Adrenal gland (tissue), 9 donors: ENCODE measurements at regions not wholly inside any gene's neighbourhood (a gene's known extent, or its start where the extent isn't known, plus 50 kb on each side); places are given as distances from the start of the nearest gene placed in this dataset.

ENCODE experiments used
- DNase-seq, 7 donors: peaks; one replicate each; pipeline ENCODE4 v3.0.0-alpha.2; 2019 to 2020
- H3K27ac ChIP-seq, 5 donors: fragments of 200-600 bp; sonication (generic) in 4 of 5; 1 replicate in 3 of 5; 2 replicates in 2 of 5; pipeline versions ENCODE4 v1.5.1 to v1.8.0; 2016 to 2020; ENCODE audit warnings: mild to moderate bottlenecking in 1 of 5
- H3K27me3 ChIP-seq: fragments of 200-600 bp; 2 replicates; pipeline ENCODE4 v1.8.0; 2021
- H3K36me3 ChIP-seq, 2 donors: fragments of 200-600 bp; replicated peaks in 1 of 2; 1 replicate in 1 of 2; 2 replicates in 1 of 2; pipeline versions ENCODE4 v1.5.1 to v1.8.0; 2018 to 2022
- H3K4me1 ChIP-seq, 2 donors: fragments of 200-600 bp; replicated peaks in 1 of 2; 1 replicate in 1 of 2; 2 replicates in 1 of 2; pipeline versions ENCODE4 v1.5.1 to v1.8.0; 2018 to 2021
- H3K4me3 ChIP-seq, 4 donors: fragments of 200-600 bp; sonication (generic) in 3 of 4; one replicate each; pipeline ENCODE4 v1.5.1; 2016 to 2018
- H3K9me3 ChIP-seq, 3 donors: fragments of 200-600 bp; sonication (generic) in 1 of 3; replicated peaks in 1 of 3; 1 replicate in 2 of 3; 2 replicates in 1 of 3; pipeline versions ENCODE4 v1.5.1 to v1.8.0; 2016 to 2021
- CTCF ChIP-seq, 6 experiments: fragments of 450-650 bp in 4 of 6; fragments of 200-600 bp in 2 of 6; sonication (generic) in 1 of 6; IDR thresholded peaks; 1 replicate in 5 of 6; 2 replicates in 1 of 6; pipeline versions ENCODE4 v1.5.1 to v1.8.0; 2016 to 2021; ENCODE audit warnings: antibody characterized with exemption in 6 of 6, mild to moderate bottlenecking in 2 of 6, moderate library complexity in 1 of 6
- POLR2A ChIP-seq, 2 donors: fragments of 450-650 bp; IDR thresholded peaks; one replicate each; pipeline ENCODE4 v1.6.1; 2017; ENCODE audit warnings: antibody characterized with exemption in 2 of 2, mild to moderate bottlenecking in 2 of 2, moderate library complexity in 1 of 2
- WGBS, 4 donors: extraction: QIAGEN DNeasy Blood & Tissue Kit in 2 of 4; methylation state at CpG; one replicate each; pipeline versions ENCODE4 v1.1.5 to v1.1.7; 2013 to 2017; 5-methylcytosine and 5-hydroxymethylcytosine counted together
- intact Hi-C, 2 donors: fragments of 100-400 bp; cut with DNase I; formaldehyde crosslinking; loops; one replicate each; pipeline versions ENCODE4 v1.14.1 to v1.15.0; 2022 to 2023
- donor health status: healthy with polysubstance abuse.
- donor health status: Bipolar disorder and iron deficiency.
- donor health status: DM: yes; HTN: yes; CAD: no.
- donor health status: DM: no; HTN: no; CAD: no.
- donor health status: DM: no; HTN: no; CAD: no.

GRCh38 chr16:27613238-27613791 is 63.4 kb downstream of the KATNIP start:
- H3K9me3 ChIP-seq, result no peaks in the 10 kb centered on the region
- no peak for DNase-seq
- TF ChIP-seq CTCF (IDR thresholded peaks at IDR 0.05), result no peak
- TF ChIP-seq POLR2A (IDR thresholded peaks at IDR 0.05), result no peak
- H3K27ac ChIP-seq, result no peak overlapping the region
- intact Hi-C loops, result no loop called here
- no peaks in the 10 kb centered on the region for H3K27me3 ChIP-seq
- WGBS, 4 donors, result 83 to 88% (median 84%) methylated on average over 7 to 8 of the region's 8 CpGs
- H3K36me3 ChIP-seq, result no peaks in the 10 kb centered on the region
- no peak overlapping the region for H3K4me3 ChIP-seq
- H3K4me1 ChIP-seq, result peaks cover 0 to under 1% of the 10 kb centered on the region in 2 donors

GRCh38 chr16:27617665-27618064 is 67.7 kb downstream of the KATNIP start:
- no peaks in the 10 kb centered on the region for H3K36me3 ChIP-seq
- DNase-seq, result no peak
- intact Hi-C loops, result no loop called here

GRCh38 chr16:27618165-27618564 is 68.2 kb downstream of the KATNIP start:
- H3K4me1 ChIP-seq, result peaks cover 0 to 7% of the 10 kb centered on the region in 2 donors
- no peak overlapping the region for H3K27ac ChIP-seq
- H3K36me3 ChIP-seq, result no peaks in the 10 kb centered on the region
- H3K4me3 ChIP-seq, result no peak overlapping the region
- no peak for DNase-seq
- H3K9me3 ChIP-seq, result no peaks in the 10 kb centered on the region
- intact Hi-C loops, result no loop called here
- TF ChIP-seq CTCF (IDR thresholded peaks at IDR 0.05), result no peak
- TF ChIP-seq POLR2A (IDR thresholded peaks at IDR 0.05), result no peak
- no peaks in the 10 kb centered on the region for H3K27me3 ChIP-seq
- 87 to 90% (median 89%) methylated on average over 13 to 15 of the region's 15 CpGs for WGBS, 4 donors

More at GRCh38 chr16:27617665-27618064, 67.7 kb downstream of the KATNIP start:
- H3K4me1 ChIP-seq, result peaks cover 0 to 7% of the 10 kb centered on the region in 2 donors
- H3K9me3 ChIP-seq, result no peaks in the 10 kb centered on the region
- TF ChIP-seq CTCF (IDR thresholded peaks at IDR 0.05) (no peak), POLR2A (IDR thresholded peaks at IDR 0.05) (no peak)
- no peak overlapping the region for H3K27ac ChIP-seq
- 93 to 98% (median 97%) methylated on average over 4 of the region's 4 CpGs for WGBS, 4 donors
- H3K4me3 ChIP-seq, result no peak overlapping the region
- no peaks in the 10 kb centered on the region for H3K27me3 ChIP-seq

- no peak for DNase-seq
- Histone ChIP-seq H3K27ac (no peak overlapping the region), H3K36me3 (no peaks in the 10 kb centered on the region), H3K9me3 (no peaks in the 10 kb centered on the region), H3K27me3 (no peaks in the 10 kb centered on the region), H3K4me3 (no peak overlapping the region), H3K4me1 (peaks cover 0 to 7% of the 10 kb centered on the region in 2 donors)
- TF ChIP-seq CTCF (IDR thresholded peaks at IDR 0.05) (no peak), POLR2A (IDR thresholded peaks at IDR 0.05) (no peak)
- 65 to 74% (median 71%) methylated on average over 7 of the region's 7 CpGs for WGBS, 4 donors
- intact Hi-C loops, result no loop called here
Observed at GRCh38 chr16:27618606-27619327, 68.8 kb downstream of the KATNIP start.
